HL-60 (cell line): ENCODE measurements at regions not wholly inside any gene's neighbourhood (a gene's known extent, or its start where the extent isn't known, plus 50 kb on each side); places are given as distances from the start of the nearest gene placed in this dataset.

ENCODE experiments used
- TF ChIP-seq, protein P1 (sequence below): IDR thresholded peaks from one replicate; pipeline ENCODE4 v1.5.1; 2011; ENCODE audit warnings: low read length, control low read depth, inconsistent platforms; ENCODE audit not compliant: insufficient read depth
- TF ChIP-seq, protein P2 (sequence below): IDR thresholded peaks from 2 replicates; pipeline ENCODE4 v1.6.1; 2012; ENCODE audit warnings: low read depth; ENCODE audit not compliant: insufficient replicate concordance

DNA sequence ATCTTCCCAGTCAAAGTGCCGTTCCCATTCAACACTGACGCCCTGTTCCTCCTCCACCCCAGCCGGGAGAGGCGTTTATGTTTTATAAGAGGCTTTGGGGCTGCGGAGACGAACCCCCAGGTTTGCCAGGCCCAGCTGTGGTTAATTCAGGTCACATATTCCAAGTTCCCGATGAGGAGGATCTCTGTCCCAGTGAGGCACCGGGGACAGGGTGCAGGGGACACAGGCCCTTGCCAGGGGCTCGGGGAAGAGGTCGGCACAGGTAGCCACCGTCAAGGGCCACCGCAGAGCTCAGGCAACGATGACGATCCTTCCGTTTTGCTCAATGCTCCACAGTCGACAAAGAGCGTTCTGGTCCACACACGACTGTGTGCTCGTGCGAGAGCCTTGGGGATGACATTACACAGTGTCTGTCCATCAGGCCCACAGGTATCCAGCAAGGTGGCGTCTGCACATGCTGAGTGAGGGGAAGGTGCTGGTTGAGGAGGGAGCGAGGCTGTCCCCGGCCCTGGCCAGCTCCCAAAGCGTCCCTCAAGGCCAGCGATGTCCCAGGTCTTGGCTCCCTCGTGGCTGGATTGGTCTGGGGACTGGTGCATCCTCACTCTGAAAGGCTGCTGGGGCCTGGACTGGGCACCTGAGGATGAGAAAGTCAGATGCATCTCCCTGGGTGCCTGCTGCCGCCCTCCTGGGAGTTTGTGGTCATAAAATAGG is 189.2 kb upstream of the C14orf180 start:
- TF ChIP-seq, protein P1, sequence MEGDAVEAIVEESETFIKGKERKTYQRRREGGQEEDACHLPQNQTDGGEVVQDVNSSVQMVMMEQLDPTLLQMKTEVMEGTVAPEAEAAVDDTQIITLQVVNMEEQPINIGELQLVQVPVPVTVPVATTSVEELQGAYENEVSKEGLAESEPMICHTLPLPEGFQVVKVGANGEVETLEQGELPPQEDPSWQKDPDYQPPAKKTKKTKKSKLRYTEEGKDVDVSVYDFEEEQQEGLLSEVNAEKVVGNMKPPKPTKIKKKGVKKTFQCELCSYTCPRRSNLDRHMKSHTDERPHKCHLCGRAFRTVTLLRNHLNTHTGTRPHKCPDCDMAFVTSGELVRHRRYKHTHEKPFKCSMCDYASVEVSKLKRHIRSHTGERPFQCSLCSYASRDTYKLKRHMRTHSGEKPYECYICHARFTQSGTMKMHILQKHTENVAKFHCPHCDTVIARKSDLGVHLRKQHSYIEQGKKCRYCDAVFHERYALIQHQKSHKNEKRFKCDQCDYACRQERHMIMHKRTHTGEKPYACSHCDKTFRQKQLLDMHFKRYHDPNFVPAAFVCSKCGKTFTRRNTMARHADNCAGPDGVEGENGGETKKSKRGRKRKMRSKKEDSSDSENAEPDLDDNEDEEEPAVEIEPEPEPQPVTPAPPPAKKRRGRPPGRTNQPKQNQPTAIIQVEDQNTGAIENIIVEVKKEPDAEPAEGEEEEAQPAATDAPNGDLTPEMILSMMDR = no peak
- TF ChIP-seq, protein P2, sequence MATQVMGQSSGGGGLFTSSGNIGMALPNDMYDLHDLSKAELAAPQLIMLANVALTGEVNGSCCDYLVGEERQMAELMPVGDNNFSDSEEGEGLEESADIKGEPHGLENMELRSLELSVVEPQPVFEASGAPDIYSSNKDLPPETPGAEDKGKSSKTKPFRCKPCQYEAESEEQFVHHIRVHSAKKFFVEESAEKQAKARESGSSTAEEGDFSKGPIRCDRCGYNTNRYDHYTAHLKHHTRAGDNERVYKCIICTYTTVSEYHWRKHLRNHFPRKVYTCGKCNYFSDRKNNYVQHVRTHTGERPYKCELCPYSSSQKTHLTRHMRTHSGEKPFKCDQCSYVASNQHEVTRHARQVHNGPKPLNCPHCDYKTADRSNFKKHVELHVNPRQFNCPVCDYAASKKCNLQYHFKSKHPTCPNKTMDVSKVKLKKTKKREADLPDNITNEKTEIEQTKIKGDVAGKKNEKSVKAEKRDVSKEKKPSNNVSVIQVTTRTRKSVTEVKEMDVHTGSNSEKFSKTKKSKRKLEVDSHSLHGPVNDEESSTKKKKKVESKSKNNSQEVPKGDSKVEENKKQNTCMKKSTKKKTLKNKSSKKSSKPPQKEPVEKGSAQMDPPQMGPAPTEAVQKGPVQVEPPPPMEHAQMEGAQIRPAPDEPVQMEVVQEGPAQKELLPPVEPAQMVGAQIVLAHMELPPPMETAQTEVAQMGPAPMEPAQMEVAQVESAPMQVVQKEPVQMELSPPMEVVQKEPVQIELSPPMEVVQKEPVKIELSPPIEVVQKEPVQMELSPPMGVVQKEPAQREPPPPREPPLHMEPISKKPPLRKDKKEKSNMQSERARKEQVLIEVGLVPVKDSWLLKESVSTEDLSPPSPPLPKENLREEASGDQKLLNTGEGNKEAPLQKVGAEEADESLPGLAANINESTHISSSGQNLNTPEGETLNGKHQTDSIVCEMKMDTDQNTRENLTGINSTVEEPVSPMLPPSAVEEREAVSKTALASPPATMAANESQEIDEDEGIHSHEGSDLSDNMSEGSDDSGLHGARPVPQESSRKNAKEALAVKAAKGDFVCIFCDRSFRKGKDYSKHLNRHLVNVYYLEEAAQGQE = no peak
